ENCODE measurements at regions not wholly inside any gene's neighbourhood (a gene's known extent, or its start where the extent isn't known, plus 50 kb on each side); places are given as distances from the start of the nearest gene placed in this dataset.

DNA sequence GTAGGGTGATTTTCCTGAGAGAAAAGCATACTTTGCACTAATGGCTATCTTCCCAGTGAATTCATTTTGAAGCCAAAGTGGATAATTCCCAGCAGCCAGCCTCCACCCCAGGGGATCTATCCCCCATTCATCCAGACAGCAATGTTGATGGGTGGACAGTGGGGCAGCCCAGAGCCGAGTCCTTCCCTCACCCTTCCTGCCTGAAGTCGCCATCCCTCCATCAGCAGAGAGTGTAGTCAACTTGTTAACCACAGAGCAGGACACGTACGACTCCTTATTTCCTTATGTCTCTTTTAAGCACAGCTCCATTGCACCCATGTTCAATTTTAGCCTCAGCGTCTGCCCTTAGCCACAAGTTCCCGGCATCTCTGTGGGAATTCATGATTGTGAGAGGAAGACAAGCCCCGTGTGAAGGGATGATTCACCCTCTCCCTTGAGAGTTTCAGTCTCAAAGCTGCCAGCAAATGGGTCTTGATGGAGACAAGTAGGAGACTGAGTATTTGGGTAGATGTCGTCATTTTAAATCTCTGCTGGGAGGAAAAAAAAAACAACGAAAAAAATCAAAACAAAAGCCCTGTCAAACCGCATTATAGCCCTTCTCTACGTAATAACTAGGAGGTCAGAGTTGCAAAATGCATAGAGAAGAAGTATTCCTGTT lies 58.3 kb upstream of the MEDAG start:
- no TSS peak for BruUV-seq (replicated peaks)
- peak; percentile 40 for DNase-seq (ENCODE audit: low read depth, low spot score)
- ChIA-PET RAD21 (ENCODE audit: unreplicated experiment) (interaction anchor here (1.0 to 1.2 kb wide), 3 partner anchors 8 to 44 kb away, joined by 3 to 4 read pairs (median 3); no protein-coding TSS in a partner anchor), CTCF (interaction anchor here (0.7 to 3.4 kb wide), 3 partner anchors 8 to 197 kb away, joined by 3 to 19 read pairs (median 4); no protein-coding TSS in a partner anchor), POLR2A (interaction anchor here (1.3 kb wide), 1 partner anchor 9 kb away, joined by 4 read pairs; no protein-coding TSS in a partner anchor), SMC1A (ENCODE audit: uncharacterized antibody, unreplicated experiment) (interaction anchor here (0.7 to 1.2 kb wide), 3 partner anchors 8 to 303 kb away, joined by 3 read pairs; no protein-coding TSS in a partner anchor)
- ATAC-seq, result peak; percentile 48
- no peak for FAIRE-seq
- intact Hi-C loops (cut with micrococcal nuclease; ENCODE audit: unreplicated experiment) (no loop called here), in situ Hi-C loops (cut with MboI) (no loop called here)
- WGBS (ENCODE audit: insufficient coverage, insufficient replicate concordance, low lambda C conversion rate, missing lambda C conversion rate), result 10% methylated on average over 11 of the region's 11 CpGs
- Histone ChIP-seq H2AFZ (ENCODE audit: control insufficient read depth, low read depth, low read length) (no peak overlapping the region), H3K27me3 (replicated peaks in 1 of 2; ENCODE audit: control insufficient read depth in 2 of 2, insufficient read depth in 2 of 2, low read length in 1 of 2) (no peaks in the 10 kb centered on the region), H3K79me2 (ENCODE audit: control insufficient read depth, insufficient read depth, low read length) (no peaks in the 10 kb centered on the region), H3K9ac (ENCODE audit: control insufficient read depth, insufficient read depth, low read length) (no peak overlapping the region), H3K9me3 (replicated peaks; ENCODE audit: control insufficient read depth, insufficient read depth, low read length) (no peaks in the 10 kb centered on the region; the same call in 2 of the 3 replicates), H3K4me3 (no peak overlapping the region), H3K36me3 (ENCODE audit: control insufficient read depth in 2 of 2, insufficient read depth in 2 of 2, low read length in 1 of 2) (no peaks in the 10 kb centered on the region), H4K20me1 (ENCODE audit: control insufficient read depth, insufficient read depth) (no peaks in the 10 kb centered on the region), H3K4me1 (ENCODE audit: control insufficient read depth, insufficient read depth, low read length) (peaks cover 14% of the 10 kb centered on the region), H3K4me2 (ENCODE audit: control insufficient read depth, insufficient read depth) (no peak overlapping the region), H3K27ac (ENCODE audit: control insufficient read depth, insufficient read depth) (no peak overlapping the region)
- TF ChIP-seq, protein P1, sequence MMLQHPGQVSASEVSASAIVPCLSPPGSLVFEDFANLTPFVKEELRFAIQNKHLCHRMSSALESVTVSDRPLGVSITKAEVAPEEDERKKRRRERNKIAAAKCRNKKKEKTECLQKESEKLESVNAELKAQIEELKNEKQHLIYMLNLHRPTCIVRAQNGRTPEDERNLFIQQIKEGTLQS (IDR thresholded peaks at IDR 0.05; ENCODE audit: borderline replicate concordance, extremely low read depth, low read depth, low read length), result no peak
- TF ChIP-seq, protein P2, sequence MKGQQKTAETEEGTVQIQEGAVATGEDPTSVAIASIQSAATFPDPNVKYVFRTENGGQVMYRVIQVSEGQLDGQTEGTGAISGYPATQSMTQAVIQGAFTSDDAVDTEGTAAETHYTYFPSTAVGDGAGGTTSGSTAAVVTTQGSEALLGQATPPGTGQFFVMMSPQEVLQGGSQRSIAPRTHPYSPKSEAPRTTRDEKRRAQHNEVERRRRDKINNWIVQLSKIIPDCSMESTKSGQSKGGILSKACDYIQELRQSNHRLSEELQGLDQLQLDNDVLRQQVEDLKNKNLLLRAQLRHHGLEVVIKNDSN (IDR thresholded peaks at IDR 0.05; ENCODE audit: borderline replicate concordance, extremely low read length, insufficient read depth, low read depth, low read length), result no peak
- TF ChIP-seq CREB1 (IDR thresholded peaks at IDR 0.05; ENCODE audit: low read depth) (peak; percentile 80; the same call in 1 of the 2 replicates), ZSCAN29 (IDR thresholded peaks at IDR 0.05) (no peak), SUPT20H (IDR thresholded peaks at IDR 0.05; ENCODE audit: borderline replicate concordance, control insufficient read depth, low read depth, low read length) (no peak), EED (IDR thresholded peaks at IDR 0.05; ENCODE audit: low read depth) (peak; percentile 81), MYC (IDR thresholded peaks at IDR 0.05; ENCODE audit: insufficient read depth, insufficient read length, insufficient replicate concordance, low read length, severe bottlenecking) (no peak), TCF7 (IDR thresholded peaks at IDR 0.05; ENCODE audit: borderline replicate concordance) (no peak), ZNF207 (IDR thresholded peaks at IDR 0.05; ENCODE audit: borderline replicate concordance) (no peak), NFYB (IDR thresholded peaks at IDR 0.05; ENCODE audit: insufficient read depth, low read depth, low read length) (no peak), ZNF384 (IDR thresholded peaks at IDR 0.05; ENCODE audit: borderline replicate concordance, low read depth, low read length) (peak; percentile 29; the same call in 1 of the 2 replicates), ZBED1 (IDR thresholded peaks at IDR 0.05; ENCODE audit: borderline replicate concordance) (0 out of 2 replicates have a peak, but pooled peaks have one; percentile 35), ATF7 (IDR thresholded peaks at IDR 0.05; ENCODE audit: low read depth) (peak; percentile 92), SREBF2 (IDR thresholded peaks at IDR 0.05; ENCODE audit: low read length) (no peak), SUZ12 (IDR thresholded peaks at IDR 0.05; ENCODE audit: unreplicated experiment) (no peak), RELA (IDR thresholded peaks at IDR 0.05; ENCODE audit: borderline replicate concordance, partially characterized antibody) (no peak), GATAD2B (conservative IDR thresholded peaks at IDR 0.05; ENCODE audit: low read depth) (0 out of 2 replicates have a peak, but pooled peaks have one; percentile 30), MTA3 (IDR thresholded peaks at IDR 0.05; ENCODE audit: borderline replicate concordance, low read length) (no peak)
- TF ChIP-seq, protein P3, sequence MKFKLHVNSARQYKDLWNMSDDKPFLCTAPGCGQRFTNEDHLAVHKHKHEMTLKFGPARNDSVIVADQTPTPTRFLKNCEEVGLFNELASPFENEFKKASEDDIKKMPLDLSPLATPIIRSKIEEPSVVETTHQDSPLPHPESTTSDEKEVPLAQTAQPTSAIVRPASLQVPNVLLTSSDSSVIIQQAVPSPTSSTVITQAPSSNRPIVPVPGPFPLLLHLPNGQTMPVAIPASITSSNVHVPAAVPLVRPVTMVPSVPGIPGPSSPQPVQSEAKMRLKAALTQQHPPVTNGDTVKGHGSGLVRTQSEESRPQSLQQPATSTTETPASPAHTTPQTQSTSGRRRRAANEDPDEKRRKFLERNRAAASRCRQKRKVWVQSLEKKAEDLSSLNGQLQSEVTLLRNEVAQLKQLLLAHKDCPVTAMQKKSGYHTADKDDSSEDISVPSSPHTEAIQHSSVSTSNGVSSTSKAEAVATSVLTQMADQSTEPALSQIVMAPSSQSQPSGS (IDR thresholded peaks at IDR 0.05; ENCODE audit: low read length), result peak; percentile 85
- TF ChIP-seq, protein P4, sequence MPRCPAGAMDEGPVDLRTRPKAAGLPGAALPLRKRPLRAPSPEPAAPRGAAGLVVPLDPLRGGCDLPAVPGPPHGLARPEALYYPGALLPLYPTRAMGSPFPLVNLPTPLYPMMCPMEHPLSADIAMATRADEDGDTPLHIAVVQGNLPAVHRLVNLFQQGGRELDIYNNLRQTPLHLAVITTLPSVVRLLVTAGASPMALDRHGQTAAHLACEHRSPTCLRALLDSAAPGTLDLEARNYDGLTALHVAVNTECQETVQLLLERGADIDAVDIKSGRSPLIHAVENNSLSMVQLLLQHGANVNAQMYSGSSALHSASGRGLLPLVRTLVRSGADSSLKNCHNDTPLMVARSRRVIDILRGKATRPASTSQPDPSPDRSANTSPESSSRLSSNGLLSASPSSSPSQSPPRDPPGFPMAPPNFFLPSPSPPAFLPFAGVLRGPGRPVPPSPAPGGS (IDR thresholded peaks at IDR 0.05; ENCODE audit: borderline replicate concordance, insufficient read depth, low read depth, low read length, poor library complexity, severe bottlenecking), result peak; percentile 78

All from GM12878 (cell line).